ENCODE measurements at regions not wholly inside any gene's neighbourhood (a gene's known extent, or its start where the extent isn't known, plus 50 kb on each side); places are given as distances from the start of the nearest gene placed in this dataset.

DNA sequence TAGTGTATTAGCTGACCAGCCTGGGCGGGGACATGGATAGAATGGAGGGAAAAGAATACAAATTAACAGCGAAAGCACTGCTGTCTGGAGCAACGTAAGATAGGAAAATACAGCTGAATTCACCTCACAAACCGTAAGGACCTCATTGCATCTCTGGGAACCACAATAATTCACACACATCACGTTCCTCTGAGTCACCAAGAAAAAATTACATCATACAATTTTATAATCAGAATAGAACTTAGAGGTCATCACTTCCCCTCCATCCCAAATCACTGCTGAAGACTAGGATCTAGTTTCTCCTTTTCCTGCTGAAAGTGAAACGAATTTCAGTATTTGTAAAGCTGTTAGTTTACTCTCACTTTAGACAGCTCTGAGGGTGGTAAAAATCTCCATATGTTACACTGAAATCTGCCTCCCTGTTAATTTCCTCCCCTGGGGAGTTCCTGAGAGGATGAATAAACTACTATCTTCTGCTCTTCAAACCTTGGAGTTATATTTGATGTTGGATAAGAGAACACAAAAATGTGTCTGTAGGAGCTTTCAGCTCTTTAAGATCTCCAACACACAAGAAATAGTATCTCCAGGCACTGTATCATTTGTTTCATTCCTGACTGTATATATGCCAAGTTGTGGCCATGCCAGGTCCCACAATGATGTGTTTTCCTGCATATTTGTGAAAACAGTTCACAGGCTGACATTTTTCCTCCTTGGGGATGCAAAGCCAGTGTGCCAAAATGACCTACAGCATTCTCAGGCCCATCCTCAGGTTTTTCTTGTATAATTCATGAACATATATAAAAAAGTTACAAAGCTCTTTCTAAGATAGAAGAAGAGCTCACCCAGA lies 63.8 kb upstream of the SSTR1 start:
- TF ChIP-seq, protein P1, sequence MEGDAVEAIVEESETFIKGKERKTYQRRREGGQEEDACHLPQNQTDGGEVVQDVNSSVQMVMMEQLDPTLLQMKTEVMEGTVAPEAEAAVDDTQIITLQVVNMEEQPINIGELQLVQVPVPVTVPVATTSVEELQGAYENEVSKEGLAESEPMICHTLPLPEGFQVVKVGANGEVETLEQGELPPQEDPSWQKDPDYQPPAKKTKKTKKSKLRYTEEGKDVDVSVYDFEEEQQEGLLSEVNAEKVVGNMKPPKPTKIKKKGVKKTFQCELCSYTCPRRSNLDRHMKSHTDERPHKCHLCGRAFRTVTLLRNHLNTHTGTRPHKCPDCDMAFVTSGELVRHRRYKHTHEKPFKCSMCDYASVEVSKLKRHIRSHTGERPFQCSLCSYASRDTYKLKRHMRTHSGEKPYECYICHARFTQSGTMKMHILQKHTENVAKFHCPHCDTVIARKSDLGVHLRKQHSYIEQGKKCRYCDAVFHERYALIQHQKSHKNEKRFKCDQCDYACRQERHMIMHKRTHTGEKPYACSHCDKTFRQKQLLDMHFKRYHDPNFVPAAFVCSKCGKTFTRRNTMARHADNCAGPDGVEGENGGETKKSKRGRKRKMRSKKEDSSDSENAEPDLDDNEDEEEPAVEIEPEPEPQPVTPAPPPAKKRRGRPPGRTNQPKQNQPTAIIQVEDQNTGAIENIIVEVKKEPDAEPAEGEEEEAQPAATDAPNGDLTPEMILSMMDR (IDR thresholded peaks at IDR 0.05), result no peak
- no peak for TF ChIP-seq RORB (CRISPR knock-in tag; IDR thresholded peaks at IDR 0.05)
- TF ChIP-seq ZNF317 (CRISPR knock-in tag; IDR thresholded peaks at IDR 0.05; ENCODE audit: borderline replicate concordance, low read depth), result no peak
- TF ChIP-seq, protein P2, sequence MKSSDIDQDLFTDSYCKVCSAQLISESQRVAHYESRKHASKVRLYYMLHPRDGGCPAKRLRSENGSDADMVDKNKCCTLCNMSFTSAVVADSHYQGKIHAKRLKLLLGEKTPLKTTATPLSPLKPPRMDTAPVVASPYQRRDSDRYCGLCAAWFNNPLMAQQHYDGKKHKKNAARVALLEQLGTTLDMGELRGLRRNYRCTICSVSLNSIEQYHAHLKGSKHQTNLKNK (CRISPR knock-in tag; IDR thresholded peaks at IDR 0.05), result no peak
- TF ChIP-seq, protein P3, sequence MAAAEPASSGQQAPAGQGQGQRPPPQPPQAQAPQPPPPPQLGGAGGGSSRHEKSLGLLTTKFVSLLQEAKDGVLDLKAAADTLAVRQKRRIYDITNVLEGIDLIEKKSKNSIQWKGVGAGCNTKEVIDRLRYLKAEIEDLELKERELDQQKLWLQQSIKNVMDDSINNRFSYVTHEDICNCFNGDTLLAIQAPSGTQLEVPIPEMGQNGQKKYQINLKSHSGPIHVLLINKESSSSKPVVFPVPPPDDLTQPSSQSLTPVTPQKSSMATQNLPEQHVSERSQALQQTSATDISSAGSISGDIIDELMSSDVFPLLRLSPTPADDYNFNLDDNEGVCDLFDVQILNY (CRISPR knock-in tag; IDR thresholded peaks at IDR 0.05), result no peak
- TF ChIP-seq, protein P4, sequence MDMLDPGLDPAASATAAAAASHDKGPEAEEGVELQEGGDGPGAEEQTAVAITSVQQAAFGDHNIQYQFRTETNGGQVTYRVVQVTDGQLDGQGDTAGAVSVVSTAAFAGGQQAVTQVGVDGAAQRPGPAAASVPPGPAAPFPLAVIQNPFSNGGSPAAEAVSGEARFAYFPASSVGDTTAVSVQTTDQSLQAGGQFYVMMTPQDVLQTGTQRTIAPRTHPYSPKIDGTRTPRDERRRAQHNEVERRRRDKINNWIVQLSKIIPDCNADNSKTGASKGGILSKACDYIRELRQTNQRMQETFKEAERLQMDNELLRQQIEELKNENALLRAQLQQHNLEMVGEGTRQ (CRISPR knock-in tag; IDR thresholded peaks at IDR 0.05), result no peak
- TF ChIP-seq, protein P5, sequence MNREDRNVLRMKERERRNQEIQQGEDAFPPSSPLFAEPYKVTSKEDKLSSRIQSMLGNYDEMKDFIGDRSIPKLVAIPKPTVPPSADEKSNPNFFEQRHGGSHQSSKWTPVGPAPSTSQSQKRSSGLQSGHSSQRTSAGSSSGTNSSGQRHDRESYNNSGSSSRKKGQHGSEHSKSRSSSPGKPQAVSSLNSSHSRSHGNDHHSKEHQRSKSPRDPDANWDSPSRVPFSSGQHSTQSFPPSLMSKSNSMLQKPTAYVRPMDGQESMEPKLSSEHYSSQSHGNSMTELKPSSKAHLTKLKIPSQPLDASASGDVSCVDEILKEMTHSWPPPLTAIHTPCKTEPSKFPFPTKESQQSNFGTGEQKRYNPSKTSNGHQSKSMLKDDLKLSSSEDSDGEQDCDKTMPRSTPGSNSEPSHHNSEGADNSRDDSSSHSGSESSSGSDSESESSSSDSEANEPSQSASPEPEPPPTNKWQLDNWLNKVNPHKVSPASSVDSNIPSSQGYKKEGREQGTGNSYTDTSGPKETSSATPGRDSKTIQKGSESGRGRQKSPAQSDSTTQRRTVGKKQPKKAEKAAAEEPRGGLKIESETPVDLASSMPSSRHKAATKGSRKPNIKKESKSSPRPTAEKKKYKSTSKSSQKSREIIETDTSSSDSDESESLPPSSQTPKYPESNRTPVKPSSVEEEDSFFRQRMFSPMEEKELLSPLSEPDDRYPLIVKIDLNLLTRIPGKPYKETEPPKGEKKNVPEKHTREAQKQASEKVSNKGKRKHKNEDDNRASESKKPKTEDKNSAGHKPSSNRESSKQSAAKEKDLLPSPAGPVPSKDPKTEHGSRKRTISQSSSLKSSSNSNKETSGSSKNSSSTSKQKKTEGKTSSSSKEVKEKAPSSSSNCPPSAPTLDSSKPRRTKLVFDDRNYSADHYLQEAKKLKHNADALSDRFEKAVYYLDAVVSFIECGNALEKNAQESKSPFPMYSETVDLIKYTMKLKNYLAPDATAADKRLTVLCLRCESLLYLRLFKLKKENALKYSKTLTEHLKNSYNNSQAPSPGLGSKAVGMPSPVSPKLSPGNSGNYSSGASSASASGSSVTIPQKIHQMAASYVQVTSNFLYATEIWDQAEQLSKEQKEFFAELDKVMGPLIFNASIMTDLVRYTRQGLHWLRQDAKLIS (CRISPR knock-in tag; IDR thresholded peaks at IDR 0.05; ENCODE audit: borderline replicate concordance), result no peak

Data from WTC11 (cell line).